WI38 (cell line): ENCODE measurements at regions not wholly inside any gene's neighbourhood (a gene's known extent, or its start where the extent isn't known, plus 50 kb on each side); places are given as distances from the start of the nearest gene placed in this dataset.
"Not testable (repeated sequence)": the region's sequence is repeated elsewhere in the genome, so short reads cannot be mapped to it uniquely, and the experiment has no call there.

Experiments used
- H3K4me3 ChIP-seq: 2 replicates; pipeline ENCODE4 v1.5.1; 2011; ENCODE audit warnings: low read depth, mild to moderate bottlenecking, control low read depth, low read length
- CTCF ChIP-seq: IDR thresholded peaks from 2 replicates; pipeline ENCODE4 v1.5.1; 2012; ENCODE audit warnings: low read depth, mild to moderate bottlenecking, control low read depth, low read length

GRCh38 chr5:99378443-99378842 is 449.6 kb upstream of the CHD1 start:
- no peak overlapping the region for H3K4me3 ChIP-seq
- TF ChIP-seq CTCF = no peak

- no peak for TF ChIP-seq CTCF
- H3K4me3 ChIP-seq = no peak overlapping the region
These were observed 441.2 kb upstream of the CHD1 start for GRCh38 chr5:99369797-99370593.

- H3K4me3 ChIP-seq = no peak overlapping the region
- no peak for TF ChIP-seq CTCF
These were observed 439.9 kb upstream of the CHD1 start for GRCh38 chr5:99368726-99369125.

- no peak for TF ChIP-seq CTCF
- H3K4me3 ChIP-seq = no peak overlapping the region
These were observed 427.1 kb upstream of the CHD1 start for GRCh38 chr5:99355881-99356280.

- H3K4me3 ChIP-seq = no peak overlapping the region
- TF ChIP-seq CTCF = no peak
These were observed 421.0 kb upstream of the CHD1 start for GRCh38 chr5:99349787-99350186.

- H3K4me3 ChIP-seq = no peak overlapping the region
- TF ChIP-seq CTCF = no peak
These were observed 419.8 kb upstream of the CHD1 start for GRCh38 chr5:99348597-99348996.

- not testable (repeated sequence) for H3K4me3 ChIP-seq
These were observed 411.0 kb upstream of the CHD1 start for GRCh38 chr5:99339758-99340157.

- H3K4me3 ChIP-seq = no peak overlapping the region
- TF ChIP-seq CTCF = no peak
These were observed 406.1 kb upstream of the CHD1 start for GRCh38 chr5:99334936-99335335.
